ENCODE measurements at regions not wholly inside any gene's neighbourhood (a gene's known extent, or its start where the extent isn't known, plus 50 kb on each side); places are given as distances from the start of the nearest gene placed in this dataset.

DNA sequence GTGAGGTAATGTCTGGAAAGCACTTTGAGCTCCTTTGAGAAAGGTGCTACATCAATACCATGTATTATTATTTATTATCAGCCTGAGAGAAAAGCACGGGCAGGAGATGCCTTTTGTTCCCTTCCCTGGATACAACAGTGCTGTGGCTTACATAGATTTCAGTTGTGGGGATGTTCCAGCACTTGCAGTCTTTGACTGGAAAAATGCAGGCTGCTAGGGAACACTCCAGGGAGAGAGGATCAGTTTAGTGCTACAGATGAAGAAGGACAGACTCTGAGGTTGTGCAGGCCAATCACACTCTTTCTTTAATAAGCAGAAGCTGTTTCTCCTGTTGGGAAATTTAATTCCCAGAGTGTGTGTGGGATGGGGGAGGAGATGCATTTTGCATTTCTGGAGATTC is 94.5 kb upstream of the OBI1 start:
- TF ChIP-seq, protein P1, sequence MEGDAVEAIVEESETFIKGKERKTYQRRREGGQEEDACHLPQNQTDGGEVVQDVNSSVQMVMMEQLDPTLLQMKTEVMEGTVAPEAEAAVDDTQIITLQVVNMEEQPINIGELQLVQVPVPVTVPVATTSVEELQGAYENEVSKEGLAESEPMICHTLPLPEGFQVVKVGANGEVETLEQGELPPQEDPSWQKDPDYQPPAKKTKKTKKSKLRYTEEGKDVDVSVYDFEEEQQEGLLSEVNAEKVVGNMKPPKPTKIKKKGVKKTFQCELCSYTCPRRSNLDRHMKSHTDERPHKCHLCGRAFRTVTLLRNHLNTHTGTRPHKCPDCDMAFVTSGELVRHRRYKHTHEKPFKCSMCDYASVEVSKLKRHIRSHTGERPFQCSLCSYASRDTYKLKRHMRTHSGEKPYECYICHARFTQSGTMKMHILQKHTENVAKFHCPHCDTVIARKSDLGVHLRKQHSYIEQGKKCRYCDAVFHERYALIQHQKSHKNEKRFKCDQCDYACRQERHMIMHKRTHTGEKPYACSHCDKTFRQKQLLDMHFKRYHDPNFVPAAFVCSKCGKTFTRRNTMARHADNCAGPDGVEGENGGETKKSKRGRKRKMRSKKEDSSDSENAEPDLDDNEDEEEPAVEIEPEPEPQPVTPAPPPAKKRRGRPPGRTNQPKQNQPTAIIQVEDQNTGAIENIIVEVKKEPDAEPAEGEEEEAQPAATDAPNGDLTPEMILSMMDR (IDR thresholded peaks at IDR 0.05; ENCODE audit: low read depth, low read length): no peak
- no peak for TF ChIP-seq EZH2phosphoT487 (IDR thresholded peaks at IDR 0.05; ENCODE audit: low read depth)

All from OCI-LY3 (cell line).